ENCODE measurements at regions not wholly inside any gene's neighbourhood (a gene's known extent, or its start where the extent isn't known, plus 50 kb on each side); places are given as distances from the start of the nearest gene placed in this dataset.

GRCh38 chr16:59116744-59117143 lies 382.6 kb upstream of the GOT2 start:
- intact Hi-C loops (cut with micrococcal nuclease) = no loop called here
- ATAC-seq (no peak), FAIRE-seq (no peak)

More at GRCh38 chr16:59116744-59117143, 382.6 kb upstream of the GOT2 start:
- no peaks in the 10 kb centered on the region for H4K20me1 ChIP-seq (replicated peaks; ENCODE audit: control insufficient read depth, insufficient read depth, low read length)
- no peak overlapping the region for H3K27ac ChIP-seq (ENCODE audit: extremely low read depth, low read depth, low read length)
- no peaks in the 10 kb centered on the region for H3K9me1 ChIP-seq (ENCODE audit: control insufficient read depth, insufficient read depth, low read length)
- WGBS (ENCODE audit: insufficient coverage, low coverage, missing lambda C conversion rate) = 0% methylated on average over 2 of the region's 2 CpGs
- CTCF ChIA-PET (ENCODE audit: low intra/inter-chr PET ratio) = no interaction called here
- POLR2A ChIA-PET = no interaction called here
- no peak overlapping the region for H2AFZ ChIP-seq (ENCODE audit: low read depth, low read length)
- H3K4me2 ChIP-seq (ENCODE audit: insufficient read depth, low read length) = no peak overlapping the region
- H3K27me3 ChIP-seq (ENCODE audit: control insufficient read depth in 2 of 2, insufficient read depth in 2 of 2, low read length in 2 of 2) = no peaks in the 10 kb centered on the region
- H3K4me1 ChIP-seq (replicated peaks in 1 of 2; ENCODE audit: control insufficient read depth in 2 of 2, insufficient read depth in 2 of 2, low read length in 2 of 2) = no peaks in the 10 kb centered on the region
- no peak for DNase-seq (ENCODE audit: extremely low read depth in 1 of 4, low spot score in 3 of 4)
- TF ChIP-seq ZNF707 (CRISPR knock-in tag; conservative IDR thresholded peaks at IDR 0.05) = no peak
- no peak for TF ChIP-seq ATF2 (CRISPR knock-in tag; IDR thresholded peaks at IDR 0.05)
- no peak for TF ChIP-seq FIP1L1 (IDR thresholded peaks at IDR 0.05; ENCODE audit: low read depth, low read length, poor library complexity, severe bottlenecking)
- TF ChIP-seq ARID3A (IDR thresholded peaks at IDR 0.05; ENCODE audit: borderline replicate concordance, low read depth, low read length) = no peak
- TF ChIP-seq SMAD3 (CRISPR knock-in tag; conservative IDR thresholded peaks at IDR 0.05) = no peak
- TF ChIP-seq TBP (optimal IDR thresholded peaks at IDR 0.05; ENCODE audit: low read depth, low read length) = no peak
- TF ChIP-seq CREM (IDR thresholded peaks at IDR 0.05; ENCODE audit: low read depth) = no peak
- no peak for TF ChIP-seq CC2D1A (IDR thresholded peaks at IDR 0.05)
- TF ChIP-seq ZNF77 (CRISPR knock-in tag; IDR thresholded peaks at IDR 0.05) = no peak
- no peak for TF ChIP-seq ZNF507 (tag; conservative IDR thresholded peaks at IDR 0.05)
- TF ChIP-seq, protein P1, sequence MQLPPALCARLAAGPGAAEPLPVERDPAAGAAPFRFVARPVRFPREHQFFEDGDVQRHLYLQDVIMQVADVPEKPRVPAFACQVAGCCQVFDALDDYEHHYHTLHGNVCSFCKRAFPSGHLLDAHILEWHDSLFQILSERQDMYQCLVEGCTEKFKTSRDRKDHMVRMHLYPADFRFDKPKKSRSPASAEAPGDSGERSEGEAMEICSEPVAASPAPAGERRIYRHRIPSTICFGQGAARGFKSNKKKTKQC (CRISPR knock-in tag; IDR thresholded peaks at IDR 0.05) = no peak
- no peak for TF ChIP-seq HMG20A (CRISPR knock-in tag; conservative IDR thresholded peaks at IDR 0.05)
- no peak overlapping the region for H3K9ac ChIP-seq (ENCODE audit: insufficient read depth in 1 of 2, low read depth in 2 of 2, low read length in 2 of 2)
- no peaks in the 10 kb centered on the region for H3K36me3 ChIP-seq (ENCODE audit: control insufficient read depth, insufficient read depth, low read length)
- no peaks in the 10 kb centered on the region; the same call in 1 of the 2 replicates for H3K9me3 ChIP-seq (replicated peaks; ENCODE audit: control insufficient read depth, insufficient read depth, low read depth, low read length)
- no peaks in the 10 kb centered on the region for H3K79me2 ChIP-seq (ENCODE audit: control insufficient read depth, insufficient read depth, low read length)
- in situ Hi-C loops (cut with MboI) = no loop called here
- no TSS peak for BruUV-seq (replicated peaks)
- H3K4me3 ChIP-seq = no peak overlapping the region
